GM10266 (cell line): ENCODE measurements at regions not wholly inside any gene's neighbourhood (a gene's known extent, or its start where the extent isn't known, plus 50 kb on each side); places are given as distances from the start of the nearest gene placed in this dataset.

Experiments used
- DNase-seq: peaks from one replicate; pipeline ENCODE4 v3.0.0; 2012; ENCODE audit errors: extremely low spot score
- CTCF ChIP-seq: IDR thresholded peaks from 2 replicates; pipeline ENCODE4 v1.5.1; 2012; ENCODE audit warnings: mild to moderate bottlenecking, low read depth; ENCODE audit not compliant: control insufficient read depth, insufficient read depth; ENCODE audit errors: missing control alignments

DNA sequence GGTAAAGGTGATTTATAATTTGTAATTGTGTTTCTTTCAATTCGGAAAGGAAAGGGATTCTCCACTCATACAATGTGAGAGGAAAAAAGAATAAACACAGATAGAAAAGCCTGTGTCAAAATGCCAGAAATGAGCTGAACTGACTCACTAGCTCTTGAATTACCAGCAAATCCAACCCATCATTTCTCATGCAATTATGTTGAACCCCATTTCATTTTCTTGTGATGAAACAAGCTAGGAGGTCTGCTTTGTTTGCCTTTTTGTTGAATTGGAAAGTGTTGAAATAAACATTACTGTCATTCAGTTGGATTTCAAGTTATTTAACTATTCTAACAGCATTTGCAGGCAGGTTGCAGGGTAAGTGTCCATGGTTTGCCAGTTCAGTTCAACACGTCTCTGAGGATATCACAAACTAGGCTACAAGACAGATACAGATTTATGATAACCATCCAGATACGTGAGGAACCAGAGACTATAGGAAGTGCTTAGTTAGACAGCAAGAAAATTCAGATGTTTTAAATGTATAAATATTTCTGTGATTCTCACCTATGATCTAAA is 547.2 kb downstream of the MAT2B start:
- DNase-seq, result no peak
- TF ChIP-seq CTCF, result no peak

GRCh38 chr5:164053123-164053522 is 547.7 kb downstream of the MAT2B start:
- no peak for DNase-seq
- no peak for TF ChIP-seq CTCF

- no peak for TF ChIP-seq CTCF
- no peak for DNase-seq
Observed at GRCh38 chr5:164054461-164054860, 549.0 kb downstream of the MAT2B start.

- no peak for DNase-seq
- no peak for TF ChIP-seq CTCF
Observed at GRCh38 chr5:164057121-164057520, 551.7 kb downstream of the MAT2B start.

DNA sequence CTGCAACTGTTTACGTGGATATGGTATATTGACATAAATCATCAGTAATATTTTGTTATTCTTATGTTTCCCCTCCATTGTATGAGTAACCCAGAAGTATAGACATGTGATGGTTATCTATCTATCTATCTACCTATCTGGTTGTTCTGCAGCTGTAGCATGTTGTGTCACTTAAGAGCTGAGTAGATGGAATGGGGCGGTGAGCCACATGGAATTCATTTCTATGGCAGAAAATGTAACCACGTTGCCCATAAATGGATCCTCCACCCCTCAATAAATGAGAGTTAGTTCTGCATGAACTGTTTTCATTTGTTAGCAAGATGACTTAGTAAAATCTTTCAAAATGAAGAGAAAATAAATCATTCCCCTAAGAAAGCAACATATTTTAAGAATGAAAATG is 553.2 kb downstream of the MAT2B start:
- no peak for DNase-seq
- no peak for TF ChIP-seq CTCF

- no peak for DNase-seq
- TF ChIP-seq CTCF, result no peak
Observed at GRCh38 chr5:164059471-164059870, 554.1 kb downstream of the MAT2B start.

- no peak for DNase-seq
- no peak for TF ChIP-seq CTCF
Observed at GRCh38 chr5:164060786-164061355, 555.5 kb downstream of the MAT2B start.
